GM10248 (cell line): ENCODE measurements at regions not wholly inside any gene's neighbourhood (a gene's known extent, or its start where the extent isn't known, plus 50 kb on each side); places are given as distances from the start of the nearest gene placed in this dataset.

Source experiments
- CTCF ChIA-PET: fragments of 300-600 bp; sonication (Branson Sonifier 250); formaldehyde crosslinking; extraction: SDS; loops from one replicate; lab custom pipeline; 2021; ENCODE audit warnings: antibody characterized with exemption; lab: Yijun Ruan, JAX
- POLR2A ChIA-PET: fragments of 350-650 bp; sonication (Branson Sonifier 250); formaldehyde crosslinking; extraction: SDS; loops from one replicate; lab custom pipeline; 2020; ENCODE audit warnings: antibody characterized with exemption; lab: Yijun Ruan, JAX
- DNase-seq: peaks from one replicate; pipeline ENCODE4 v3.0.0; 2012; ENCODE audit errors: extremely low spot score
- TF ChIP-seq, protein P1 (sequence below): IDR thresholded peaks from 2 replicates; pipeline ENCODE4 v1.5.1; 2012; ENCODE audit warnings: mild to moderate bottlenecking, low read depth; ENCODE audit errors: extremely low read depth, missing control alignments, control extremely low read depth

DNA sequence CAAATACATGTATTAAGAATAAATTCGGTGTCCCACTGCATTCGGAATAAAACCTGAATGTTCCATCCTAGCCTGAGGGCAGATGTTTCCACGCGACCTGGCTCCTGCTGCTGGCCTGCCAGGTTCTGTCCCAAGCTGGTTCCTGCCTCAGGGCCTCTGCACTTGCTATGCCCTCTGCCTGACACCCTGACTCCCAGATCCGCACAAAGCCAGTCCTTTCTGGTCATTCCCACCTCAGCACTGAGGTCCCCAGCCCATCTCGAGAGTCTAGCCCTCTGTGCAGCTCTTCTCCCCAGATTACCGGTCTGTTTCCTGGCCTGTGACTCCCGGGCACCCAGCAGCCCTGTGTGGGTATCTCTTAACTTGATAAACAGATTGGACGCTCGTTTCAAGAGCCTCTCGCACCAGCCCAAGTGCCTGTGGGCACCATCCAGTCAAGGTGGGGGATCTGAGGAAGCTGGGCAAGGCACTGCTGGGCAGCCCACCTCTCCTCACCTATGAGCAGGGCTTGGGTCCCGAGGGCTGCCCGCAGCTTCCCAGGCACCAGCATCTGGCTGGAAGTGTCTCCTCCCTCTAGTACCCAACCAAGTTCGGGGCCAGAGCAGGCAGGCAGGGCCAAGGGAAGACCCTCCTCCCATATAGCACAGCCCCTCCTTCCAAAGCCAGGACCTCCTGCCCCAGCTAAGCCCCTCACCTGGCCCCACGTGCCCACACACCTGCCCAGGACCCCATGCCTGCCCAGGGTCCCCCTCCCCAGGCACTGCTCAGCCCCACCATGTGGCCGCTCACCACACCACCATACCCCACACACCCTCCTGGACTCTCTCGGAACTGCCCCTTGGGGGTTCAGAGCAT lies 132.2 kb downstream of the NCOR2 start:
- TF ChIP-seq, protein P1, sequence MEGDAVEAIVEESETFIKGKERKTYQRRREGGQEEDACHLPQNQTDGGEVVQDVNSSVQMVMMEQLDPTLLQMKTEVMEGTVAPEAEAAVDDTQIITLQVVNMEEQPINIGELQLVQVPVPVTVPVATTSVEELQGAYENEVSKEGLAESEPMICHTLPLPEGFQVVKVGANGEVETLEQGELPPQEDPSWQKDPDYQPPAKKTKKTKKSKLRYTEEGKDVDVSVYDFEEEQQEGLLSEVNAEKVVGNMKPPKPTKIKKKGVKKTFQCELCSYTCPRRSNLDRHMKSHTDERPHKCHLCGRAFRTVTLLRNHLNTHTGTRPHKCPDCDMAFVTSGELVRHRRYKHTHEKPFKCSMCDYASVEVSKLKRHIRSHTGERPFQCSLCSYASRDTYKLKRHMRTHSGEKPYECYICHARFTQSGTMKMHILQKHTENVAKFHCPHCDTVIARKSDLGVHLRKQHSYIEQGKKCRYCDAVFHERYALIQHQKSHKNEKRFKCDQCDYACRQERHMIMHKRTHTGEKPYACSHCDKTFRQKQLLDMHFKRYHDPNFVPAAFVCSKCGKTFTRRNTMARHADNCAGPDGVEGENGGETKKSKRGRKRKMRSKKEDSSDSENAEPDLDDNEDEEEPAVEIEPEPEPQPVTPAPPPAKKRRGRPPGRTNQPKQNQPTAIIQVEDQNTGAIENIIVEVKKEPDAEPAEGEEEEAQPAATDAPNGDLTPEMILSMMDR = no peak
- CTCF ChIA-PET = no interaction called here
- DNase-seq = no peak
- POLR2A ChIA-PET = no interaction called here

DNA sequence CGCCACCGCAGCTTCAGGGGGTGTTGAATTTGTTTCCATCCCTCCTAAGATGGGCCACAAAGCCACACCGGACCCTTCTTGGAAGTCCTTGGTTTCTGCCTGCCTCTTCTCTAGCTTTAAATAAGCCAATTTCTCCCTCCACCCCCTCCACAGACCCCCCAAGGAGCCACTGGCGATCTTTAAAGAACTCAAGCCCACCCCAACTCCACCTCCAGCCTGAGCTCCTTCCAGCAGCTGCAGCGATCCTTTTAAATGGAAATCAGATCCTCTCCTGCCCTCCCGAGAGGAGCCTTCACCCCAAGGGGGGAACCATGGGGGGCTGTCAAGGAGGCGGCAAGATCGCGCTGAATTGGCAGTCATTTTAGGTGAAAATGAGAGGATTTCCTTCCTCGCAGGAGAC lies 133.1 kb downstream of the NCOR2 start:
- POLR2A ChIA-PET = no interaction called here
- TF ChIP-seq, protein P1 = no peak
- DNase-seq = no peak
- CTCF ChIA-PET = interaction anchor here (1.3 to 1.6 kb wide), 2 partner anchors 34 to 75 kb away, joined by 3 read pairs; no protein-coding TSS in a partner anchor

DNA sequence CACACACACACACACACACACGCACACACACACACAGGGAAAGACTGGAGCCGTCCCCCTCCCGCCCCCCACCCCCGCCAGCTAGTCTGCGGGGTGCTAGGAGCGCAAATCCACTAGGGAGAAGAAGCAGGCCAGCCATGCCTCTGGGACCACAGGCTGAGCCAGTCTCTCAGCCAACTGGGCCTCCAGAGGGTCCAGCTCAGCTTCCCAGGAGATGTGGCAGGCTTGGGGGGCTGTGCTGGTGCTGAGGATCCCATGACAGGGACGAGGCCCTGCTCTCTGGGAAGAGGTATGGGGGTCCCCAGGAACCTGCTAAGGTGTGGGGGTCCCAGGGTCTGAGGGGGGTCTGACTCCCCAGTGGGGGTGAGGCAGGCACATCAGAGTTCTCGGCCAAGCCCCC lies 133.5 kb downstream of the NCOR2 start:
- CTCF ChIA-PET = interaction anchor here (1.3 to 1.6 kb wide), 2 partner anchors 34 to 75 kb away, joined by 3 read pairs; no protein-coding TSS in a partner anchor
- DNase-seq = no peak
- POLR2A ChIA-PET = no interaction called here
- TF ChIP-seq, protein P1 = no peak

DNA sequence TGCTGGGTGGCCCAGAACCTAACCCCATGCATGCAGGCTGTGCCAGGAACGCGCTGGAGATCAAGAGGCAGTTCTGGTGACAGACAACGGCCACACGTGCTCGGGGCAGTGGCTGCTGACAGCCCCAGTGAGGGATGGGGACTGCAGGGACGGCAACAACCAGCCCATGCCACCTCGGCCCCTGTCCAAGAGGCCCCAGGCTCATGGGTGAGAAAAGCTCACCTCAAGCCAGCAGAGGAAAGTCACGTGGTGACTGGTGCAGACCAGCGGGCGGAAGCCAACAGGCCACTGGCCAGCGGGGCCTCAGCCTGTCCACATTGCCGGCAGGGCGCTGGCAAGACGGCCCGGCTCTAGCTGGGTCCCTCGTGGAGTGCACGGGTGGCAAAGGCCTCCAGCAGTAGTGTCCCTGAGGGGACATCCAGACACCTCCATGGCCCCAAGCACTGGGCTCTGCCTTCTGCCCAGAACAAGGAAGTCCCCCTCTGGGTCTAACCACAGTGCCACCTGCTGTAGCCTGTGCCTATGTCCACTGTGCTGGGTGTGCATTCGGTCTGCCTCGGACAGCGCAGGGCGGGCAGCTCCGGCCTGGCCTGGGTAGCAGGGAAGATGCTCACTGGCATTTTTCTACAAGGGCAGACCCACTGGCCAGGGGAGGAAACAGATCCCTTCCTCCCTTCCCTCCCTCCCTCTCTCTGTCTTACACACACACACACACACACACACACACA lies 134.1 kb downstream of the NCOR2 start:
- ChIA-PET CTCF (interaction anchor here (1.3 to 1.6 kb wide), 2 partner anchors 33 to 76 kb away, joined by 3 read pairs; no protein-coding TSS in a partner anchor), POLR2A (no interaction called here)
- no peak for DNase-seq
- TF ChIP-seq, protein P1 = no peak

DNA sequence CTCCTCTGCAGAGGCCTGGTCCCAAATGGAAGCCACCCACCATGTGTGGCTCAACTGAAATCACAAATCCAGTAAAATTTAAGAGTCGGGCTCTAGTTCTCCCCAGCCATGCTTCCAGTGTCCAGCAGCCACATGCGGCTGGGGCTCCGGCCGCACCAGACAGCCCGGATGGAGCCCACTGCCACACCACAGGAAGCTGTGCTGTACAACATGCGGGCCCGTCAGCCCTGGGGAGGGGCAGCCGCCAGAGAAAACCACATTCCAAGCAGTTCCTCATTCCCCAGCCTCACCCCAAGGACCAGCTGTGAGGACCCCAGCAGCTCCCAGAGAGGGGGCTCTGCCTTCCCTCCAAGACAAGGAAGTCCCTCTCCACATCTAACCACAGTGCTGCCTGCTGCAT lies 135.0 kb downstream of the NCOR2 start:
- DNase-seq = no peak
- ChIA-PET POLR2A (no interaction called here), CTCF (no interaction called here)
- TF ChIP-seq, protein P1 = no peak

DNA sequence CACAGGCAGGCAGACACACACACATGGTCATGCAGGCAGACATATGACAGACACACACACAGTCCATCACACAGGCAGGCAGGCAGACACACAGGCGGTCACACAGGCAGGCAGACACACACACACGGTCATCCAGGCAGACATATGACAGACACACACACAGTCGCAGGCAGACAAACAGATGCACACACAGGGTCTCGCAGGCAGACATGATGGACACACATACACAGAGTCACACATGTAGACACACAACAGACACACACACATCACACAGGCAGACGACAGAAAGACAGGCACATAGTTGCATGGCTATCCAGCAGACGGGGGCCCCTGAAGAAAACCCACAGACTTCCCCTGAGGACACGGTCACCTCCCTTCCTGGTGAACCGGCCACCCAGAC lies 135.4 kb downstream of the NCOR2 start:
- CTCF ChIA-PET = no interaction called here
- no peak for DNase-seq
- POLR2A ChIA-PET = no interaction called here

More for the DNA sequence above, 135.4 kb downstream of the NCOR2 start:
- TF ChIP-seq, protein P1 = no peak
